ENCODE measurements at regions not wholly inside any gene's neighbourhood (a gene's known extent, or its start where the extent isn't known, plus 50 kb on each side); places are given as distances from the start of the nearest gene placed in this dataset.
"Not testable (repeated sequence)": the region's sequence is repeated elsewhere in the genome, so short reads cannot be mapped to it uniquely, and the experiment has no call there.

GRCh38 chr20:26008026-26008425 lies 311.4 kb upstream of the ZNF337 start:
- H3K4me3 ChIP-seq (ENCODE audit: low read depth, low read length): not testable (repeated sequence)

GRCh38 chr20:26006164-26006563 lies 309.5 kb upstream of the ZNF337 start:
- not testable (repeated sequence) for H3K4me3 ChIP-seq (ENCODE audit: low read depth, low read length)

GRCh38 chr20:26003959-26004358 lies 307.3 kb upstream of the ZNF337 start:
- H3K4me3 ChIP-seq (ENCODE audit: low read depth, low read length): not testable (repeated sequence)

- H3K4me3 ChIP-seq (ENCODE audit: low read depth, low read length): not testable (repeated sequence)
These were observed 300.9 kb upstream of the ZNF337 start for GRCh38 chr20:25997367-25998038.

- H3K4me3 ChIP-seq (ENCODE audit: low read depth, low read length): no peak overlapping the region
- no peak for TF ChIP-seq CTCF (IDR thresholded peaks at IDR 0.05; ENCODE audit: low read depth, low read length)
These were observed 295.5 kb upstream of the ZNF337 start for GRCh38 chr20:25992146-25992545.

GRCh38 chr20:25991756-25992130 lies 295.1 kb upstream of the ZNF337 start:
- TF ChIP-seq CTCF (IDR thresholded peaks at IDR 0.05; ENCODE audit: low read depth, low read length): no peak
- no peak overlapping the region for H3K4me3 ChIP-seq (ENCODE audit: low read depth, low read length)

- H3K4me3 ChIP-seq (ENCODE audit: low read depth, low read length): no peak overlapping the region
- TF ChIP-seq CTCF (IDR thresholded peaks at IDR 0.05; ENCODE audit: low read depth, low read length): no peak
These were observed 294.6 kb upstream of the ZNF337 start for GRCh38 chr20:25991051-25991755.

GRCh38 chr20:25989686-25990085 lies 293.0 kb upstream of the ZNF337 start:
- not testable (repeated sequence) for H3K4me3 ChIP-seq (ENCODE audit: low read depth, low read length)

GRCh38 chr20:25989196-25989595 lies 292.5 kb upstream of the ZNF337 start:
- no peak overlapping the region for H3K4me3 ChIP-seq (ENCODE audit: low read depth, low read length)
- TF ChIP-seq CTCF (IDR thresholded peaks at IDR 0.05; ENCODE audit: low read depth, low read length): no peak

GRCh38 chr20:25987928-25988560 lies 291.4 kb upstream of the ZNF337 start:
- not testable (repeated sequence) for H3K4me3 ChIP-seq (ENCODE audit: low read depth, low read length)
